ENCODE measurements at regions not wholly inside any gene's neighbourhood (a gene's known extent, or its start where the extent isn't known, plus 50 kb on each side); places are given as distances from the start of the nearest gene placed in this dataset.

- TF ChIP-seq CTCF (conservative IDR thresholded peaks at IDR 0.05 in 1 of 2, IDR thresholded peaks at IDR 0.05 in 1 of 2; ENCODE audit: extremely low read depth in 1 of 2, insufficient read depth in 1 of 2, low read depth in 1 of 2, low read length in 2 of 2), result no peak
- no peak for TF ChIP-seq EZH2 (IDR thresholded peaks at IDR 0.05; ENCODE audit: borderline replicate concordance, low read length)
Observed at GRCh38 chr18:40313030-40313642, 1641.9 kb upstream of the PIK3C3 start.
